DMS153 (cell line): ENCODE measurements at regions not wholly inside any gene's neighbourhood (a gene's known extent, or its start where the extent isn't known, plus 50 kb on each side); places are given as distances from the start of the nearest gene placed in this dataset.
A peak's percentile ranks its signal among the peaks of the same experiment; 100 is the strongest.
"Not testable (repeated sequence)": the region's sequence is repeated elsewhere in the genome, so short reads cannot be mapped to it uniquely, and the experiment has no call there.

Source experiments
- DNase-seq: peaks from one replicate; lab custom pipeline; 2025; lab: John Stamatoyannopoulos, UW

DNA sequence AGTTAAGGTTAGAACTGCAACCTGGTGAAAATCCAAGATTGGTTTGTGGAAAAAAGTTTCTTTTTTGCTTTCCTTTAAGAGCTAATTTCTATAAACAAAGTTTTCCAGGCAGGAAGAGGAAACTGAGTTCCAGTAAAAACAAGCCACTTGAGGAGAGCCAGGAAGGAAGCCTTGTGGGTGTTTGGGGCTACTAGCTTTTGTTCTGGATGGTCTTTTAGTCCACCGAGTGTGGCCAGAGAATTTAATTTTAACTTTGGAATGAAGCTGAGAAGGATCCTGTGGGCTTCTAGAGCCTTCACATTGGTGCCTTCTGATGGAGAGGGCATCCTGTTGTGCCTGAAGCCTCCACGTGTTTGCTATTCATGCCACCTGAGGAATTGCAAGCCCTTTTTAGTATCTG lies 327.9 kb downstream of the C12orf75 start:
- no peak for DNase-seq

DNA sequence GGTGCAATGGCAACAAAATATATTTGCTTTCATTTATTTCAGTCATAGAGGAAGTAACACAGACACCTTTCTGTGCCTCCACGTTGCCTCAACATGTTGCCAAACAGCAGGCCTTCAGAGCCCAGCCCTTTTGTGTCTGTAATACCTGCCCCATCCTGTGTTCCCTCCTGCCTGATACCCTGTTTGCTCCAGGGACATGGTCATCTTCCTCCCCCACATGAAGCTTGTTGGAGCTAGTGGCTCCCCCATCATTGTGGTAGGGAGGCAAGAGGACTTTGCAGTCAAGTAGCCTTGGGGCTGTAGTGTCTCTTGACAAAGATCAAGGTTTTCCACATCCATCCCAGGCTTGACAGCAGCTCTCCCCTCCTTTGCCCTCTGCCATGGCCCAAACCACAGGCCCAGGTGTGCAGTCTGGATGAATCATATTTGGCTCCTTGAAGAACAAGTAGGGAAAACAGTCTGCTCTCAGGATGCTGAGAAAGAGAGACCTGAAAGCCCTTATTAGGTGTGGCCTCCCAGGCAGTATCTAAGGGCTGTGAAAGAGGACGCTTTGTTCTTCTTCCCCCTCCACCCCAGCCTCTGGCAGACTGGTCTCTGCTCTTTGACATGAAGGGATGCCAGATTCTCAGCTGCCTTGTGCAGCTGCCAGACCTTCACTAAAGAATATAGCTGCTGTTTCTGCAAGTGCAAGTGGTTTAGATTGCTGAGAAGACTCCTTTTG lies 329.0 kb downstream of the C12orf75 start:
- DNase-seq: no peak

DNA sequence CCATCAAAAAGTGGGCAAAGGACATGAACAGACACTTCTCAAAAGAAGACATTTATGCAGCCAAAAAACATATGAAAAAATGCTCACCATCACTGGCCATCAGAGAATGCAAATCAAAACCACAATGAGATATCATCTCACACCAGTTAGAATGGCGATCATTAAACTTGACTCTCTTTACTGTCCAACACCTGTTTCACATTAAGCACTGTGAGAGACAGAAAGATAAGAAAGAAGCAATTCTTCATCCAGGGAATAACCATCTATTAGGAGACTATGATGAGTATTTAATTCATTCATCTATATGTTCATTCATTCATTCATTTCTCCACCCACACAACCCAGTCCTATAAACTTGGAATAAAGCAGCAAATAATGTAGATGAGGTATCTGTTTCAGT lies 334.3 kb downstream of the C12orf75 start:
- not testable (repeated sequence) for DNase-seq

GRCh38 chr12:105665366-105665765 lies 334.9 kb downstream of the C12orf75 start:
- no peak for DNase-seq

DNA sequence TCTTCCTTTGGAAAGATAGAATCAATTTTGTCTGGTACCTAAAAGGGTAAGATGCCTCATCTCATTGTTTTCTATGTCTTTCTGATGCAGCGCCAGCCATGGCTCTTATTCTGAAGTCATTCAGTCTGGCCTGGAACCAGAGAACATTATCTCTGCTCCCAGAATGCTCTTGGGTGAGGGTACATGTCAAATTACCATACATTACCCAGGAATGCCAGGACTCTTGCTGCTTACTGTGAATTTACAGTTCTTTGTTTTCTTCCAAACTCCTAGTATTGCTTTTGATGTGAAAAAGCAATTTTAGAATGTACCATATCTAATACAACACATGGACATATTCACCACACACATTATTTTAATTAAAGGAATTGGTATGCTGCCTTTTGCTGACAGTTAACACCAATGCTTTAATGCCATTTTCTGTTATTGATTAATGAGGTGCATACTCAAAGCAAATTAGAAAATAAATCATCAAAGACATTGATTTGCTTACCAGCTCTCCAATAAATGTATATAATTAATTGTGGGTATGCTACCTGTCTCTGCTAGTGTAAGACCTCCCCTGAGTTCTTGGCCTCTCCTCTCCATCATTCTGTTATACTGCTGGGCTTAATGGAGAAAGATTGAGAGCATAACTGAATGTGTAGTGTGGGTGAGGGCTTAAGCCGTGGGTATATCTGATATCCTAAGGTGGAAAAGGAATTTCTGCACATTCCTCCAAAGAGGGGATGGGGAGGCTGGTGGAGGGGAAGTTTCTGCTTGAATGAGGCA lies 337.7 kb downstream of the C12orf75 start:
- DNase-seq: no peak

GRCh38 chr12:105670672-105671071 lies 340.2 kb downstream of the C12orf75 start:
- no peak for DNase-seq

DNA sequence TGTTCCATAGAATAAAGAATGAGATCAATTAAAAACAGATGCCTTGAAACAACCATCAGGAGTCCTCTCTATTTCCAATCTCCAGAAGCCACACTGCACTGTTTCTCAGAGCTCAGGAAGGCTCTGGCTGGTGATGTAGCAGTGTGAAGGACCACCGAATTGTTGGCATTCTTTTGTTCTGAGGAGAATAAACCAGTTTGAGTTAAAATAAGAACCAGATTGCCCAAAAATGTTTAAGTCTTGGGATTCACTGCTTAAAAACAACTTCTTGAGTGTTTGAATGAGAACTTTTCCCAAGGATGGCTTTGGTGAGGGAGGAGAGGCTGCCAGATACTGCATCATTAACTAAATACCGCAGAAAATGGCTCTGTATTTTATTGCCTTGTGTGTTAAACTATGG lies 341.2 kb downstream of the C12orf75 start:
- no peak for DNase-seq

GRCh38 chr12:105672121-105672975 lies 341.9 kb downstream of the C12orf75 start:
- no peak for DNase-seq

DNA sequence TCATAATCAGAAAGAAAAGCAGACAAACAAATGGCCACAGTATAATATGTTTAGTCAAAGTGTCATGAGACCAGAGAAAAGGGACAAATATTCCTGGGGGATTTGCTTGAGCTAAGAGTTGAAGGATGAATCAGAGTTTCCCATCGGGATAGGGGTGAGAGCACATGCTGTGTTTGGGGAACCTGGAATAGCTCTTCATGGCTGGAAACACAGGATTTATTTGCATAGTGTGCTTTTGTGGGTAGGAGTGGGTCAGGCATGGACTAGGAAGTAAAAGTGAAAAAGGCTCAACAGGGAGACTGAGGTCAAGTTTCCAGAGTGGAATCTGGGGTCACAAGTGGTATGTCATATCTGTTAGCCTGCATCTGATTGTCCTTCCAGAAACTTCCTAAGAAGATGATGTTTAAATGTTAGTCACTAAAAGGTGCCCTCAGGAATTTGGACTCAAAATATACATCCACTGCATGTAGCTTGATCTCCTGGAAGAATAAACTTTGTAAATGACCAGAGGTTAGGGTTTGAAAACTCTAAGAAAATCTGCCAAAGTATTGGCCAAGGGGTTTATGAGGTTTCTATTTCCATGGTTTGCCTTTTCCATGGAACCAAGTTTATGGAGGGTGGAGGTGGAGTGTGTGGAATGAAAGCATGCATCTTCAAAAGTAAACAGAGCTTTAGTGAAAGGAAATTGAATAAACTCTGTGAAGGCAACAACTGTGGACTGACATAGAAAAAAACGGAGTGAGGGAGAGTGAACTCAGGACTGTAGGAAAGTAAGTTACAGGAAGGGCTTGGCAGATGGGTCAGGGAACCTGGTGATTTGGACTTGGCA lies 344.6 kb downstream of the C12orf75 start:
- no peak for DNase-seq

DNA sequence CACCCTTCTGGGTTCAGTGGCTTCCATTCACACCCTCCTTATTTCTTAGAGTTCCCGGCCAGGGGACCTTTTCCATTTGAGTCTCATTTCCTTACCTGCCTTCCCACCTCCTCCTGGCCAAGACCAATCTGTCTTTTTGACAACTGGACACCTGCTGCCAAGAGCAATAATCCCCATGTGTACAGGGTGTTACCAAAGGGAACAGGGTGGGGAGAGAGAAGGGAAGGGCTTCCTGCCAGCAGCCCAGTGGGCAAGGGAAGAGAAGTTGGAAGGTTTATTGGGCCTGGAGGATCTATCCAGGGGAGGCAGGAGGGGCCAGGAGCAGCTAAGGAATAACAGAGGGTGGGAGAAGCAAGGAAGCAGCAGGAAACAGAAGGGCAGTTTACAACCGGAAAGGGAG lies 346.2 kb downstream of the C12orf75 start:
- DNase-seq: peak; percentile 80

- no peak for DNase-seq
Measured at GRCh38 chr12:105677672-105678071, 347.2 kb downstream of the C12orf75 start.

DNA sequence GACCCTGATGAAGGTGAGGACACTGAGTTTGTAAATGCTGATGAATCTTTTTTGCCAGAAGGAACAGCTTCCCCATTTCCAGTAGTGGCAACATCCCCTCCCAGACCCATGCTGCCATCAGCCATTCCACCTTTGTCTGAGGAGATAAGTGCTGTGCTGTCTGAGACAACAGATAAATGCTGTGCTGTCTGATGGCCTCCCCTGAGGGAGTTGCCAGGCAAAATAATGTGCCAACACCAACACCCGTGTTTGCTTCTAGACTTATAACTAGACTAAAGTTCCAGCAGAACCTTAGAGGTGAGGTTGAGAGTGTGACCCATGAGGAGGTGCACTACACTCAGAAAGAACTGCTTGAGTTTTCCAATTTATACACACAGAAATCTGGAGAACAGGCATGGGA lies 349.5 kb downstream of the C12orf75 start:
- no peak for DNase-seq

GRCh38 chr12:105681341-105681740 lies 350.9 kb downstream of the C12orf75 start:
- DNase-seq: no peak

DNA sequence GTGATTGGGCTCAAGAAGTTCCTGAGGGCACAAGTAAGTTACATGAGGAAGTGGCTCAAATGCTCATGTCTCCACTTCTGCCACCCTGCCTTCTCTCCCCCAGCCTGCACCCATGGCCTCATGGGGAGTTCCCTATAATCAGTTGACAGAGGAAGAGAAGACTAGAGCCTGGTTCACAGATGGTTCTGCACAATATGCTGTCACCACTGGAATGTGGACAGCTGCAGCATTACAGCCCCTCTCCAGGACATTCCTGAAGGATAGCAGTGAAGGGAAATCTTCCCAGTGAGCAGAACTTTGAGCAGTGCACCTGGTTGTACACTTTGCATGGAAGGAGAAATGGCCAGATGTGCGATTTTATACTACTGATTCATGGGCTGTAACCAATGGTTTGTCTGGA lies 352.3 kb downstream of the C12orf75 start:
- DNase-seq: not testable (repeated sequence)

DNA sequence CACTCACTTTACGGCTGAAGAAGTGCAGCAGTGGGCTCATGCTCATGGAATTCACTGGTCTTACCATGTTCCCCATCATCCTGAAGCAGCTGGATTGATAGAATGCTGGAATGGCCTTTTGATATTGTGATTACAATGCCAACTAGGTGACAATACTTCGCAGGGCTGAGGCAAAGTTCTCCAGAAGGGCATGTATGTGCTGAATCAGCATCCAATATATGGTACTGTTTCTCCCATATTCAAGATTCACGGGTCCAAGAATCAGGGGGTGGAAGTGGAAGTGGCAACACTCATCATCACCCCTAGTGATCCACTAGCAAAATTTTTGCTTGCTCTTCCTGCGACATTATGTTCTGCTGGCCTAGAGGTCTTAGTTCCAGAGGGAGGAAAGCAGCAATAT lies 353.3 kb downstream of the C12orf75 start:
- not testable (repeated sequence) for DNase-seq

- DNase-seq: no peak
Measured at GRCh38 chr12:105698075-105698474, 367.6 kb downstream of the C12orf75 start.

GRCh38 chr12:105699209-105699608 lies 368.7 kb downstream of the C12orf75 start:
- no peak for DNase-seq

DNA sequence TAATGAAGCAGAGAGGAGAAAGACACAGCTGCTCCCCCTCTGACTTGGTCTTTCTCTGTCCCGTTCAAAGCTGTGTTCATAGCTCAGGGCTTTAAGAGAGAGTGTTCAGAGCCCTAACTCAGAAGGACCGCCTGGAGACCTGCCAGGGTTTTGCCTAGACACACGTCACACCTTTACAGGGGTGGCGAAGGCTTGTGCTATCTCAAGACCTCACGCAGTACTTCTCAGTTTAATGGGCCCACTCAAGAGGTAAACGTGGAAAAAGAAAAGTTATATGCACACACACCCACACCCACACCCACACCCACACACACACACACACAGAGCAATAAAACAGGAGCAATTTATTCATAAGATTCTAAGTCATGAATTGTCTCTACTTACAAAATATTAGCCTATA lies 374.3 kb downstream of the C12orf75 start:
- DNase-seq: no peak

GRCh38 chr12:105705235-105705634 lies 374.7 kb downstream of the C12orf75 start:
- DNase-seq: no peak

DNA sequence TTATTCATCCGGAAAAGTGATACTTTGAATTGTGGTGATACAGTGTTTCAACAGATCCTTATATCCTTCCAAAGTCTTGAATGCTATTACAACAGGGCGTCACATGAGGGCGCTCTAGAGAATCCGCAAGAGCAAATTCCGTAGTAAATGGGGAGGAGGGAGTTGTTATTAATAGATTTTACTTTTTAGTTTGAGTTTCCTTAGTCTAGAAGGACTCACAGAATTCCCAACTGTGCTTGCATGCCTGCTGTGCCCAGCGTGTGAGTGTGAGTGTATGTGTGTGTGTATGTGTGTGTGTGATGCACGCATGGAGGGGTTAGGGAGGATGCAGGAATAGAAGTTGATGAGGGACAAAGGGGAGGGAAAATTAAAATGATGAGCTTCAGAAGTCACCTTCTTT lies 375.3 kb downstream of the C12orf75 start:
- DNase-seq: peak; percentile 13

- DNase-seq: peak; percentile 37
Measured at GRCh38 chr12:105706321-105706972, 376.0 kb downstream of the C12orf75 start.
